Effector memory CD8-positive, alpha-beta T cell (primary cell): ENCODE measurements at regions not wholly inside any gene's neighbourhood (a gene's known extent, or its start where the extent isn't known, plus 50 kb on each side); places are given as distances from the start of the nearest gene placed in this dataset.

Experiments
- ATAC-seq: fragments of 150-1000 bp; cut with Tn5 transposase; replicated peaks from 2 replicates; pipeline ENCODE4 v1.10.0; 2021; ENCODE audit warnings: mild to moderate bottlenecking, moderate library complexity
- DNase-seq, 3 experiments: peaks; one replicate each; pipeline ENCODE4 v3.0.0; 2021
- H3K27ac Mint-ChIP-seq, 2 donors: one replicate each; pipeline ENCODE4 v1.8.0; 2022; ENCODE audit warnings: mild to moderate bottlenecking in 2 of 2, mixed read lengths in 2 of 2, moderate library complexity in 2 of 2
- H3K27me3 Mint-ChIP-seq, 2 donors: one replicate each; pipeline ENCODE4 v1.8.0; 2022; ENCODE audit warnings: mixed read lengths in 2 of 2
- H3K36me3 Mint-ChIP-seq: one replicate; pipeline ENCODE4 v1.8.0; 2022; ENCODE audit warnings: mild to moderate bottlenecking, moderate library complexity, mixed read lengths; ENCODE audit not compliant: insufficient read depth
- H3K4me1 Mint-ChIP-seq, 2 donors: one replicate each; pipeline ENCODE4 v1.8.0; 2022; ENCODE audit warnings: low read depth in 2 of 2, mixed read lengths in 2 of 2
- H3K4me3 Mint-ChIP-seq, 2 donors: one replicate each; pipeline ENCODE4 v1.8.0; 2022; ENCODE audit warnings: mild to moderate bottlenecking in 2 of 2, mixed read lengths in 2 of 2, moderate library complexity in 2 of 2
- H3K9me3 Mint-ChIP-seq, 2 donors: one replicate each; pipeline ENCODE4 v1.8.0; 2022; ENCODE audit warnings: mixed read lengths in 2 of 2

GRCh38 chr4:185862340-185862739 is 50.3 kb upstream of the SORBS2 start:
- no peak overlapping the region for H3K27ac Mint-ChIP-seq
- no peaks in the 10 kb centered on the region for H3K4me1 Mint-ChIP-seq
- DNase-seq (no peak), ATAC-seq (no peak)
- H3K36me3 Mint-ChIP-seq = no peaks in the 10 kb centered on the region
- peaks cover 0 to 12% of the 10 kb centered on the region in 2 donors for H3K27me3 Mint-ChIP-seq
- H3K9me3 Mint-ChIP-seq = peaks cover 9 to 18% of the 10 kb centered on the region in 2 donors
- no peak overlapping the region for H3K4me3 Mint-ChIP-seq

- DNase-seq = no peak
- Mint-ChIP-seq H3K4me3 (no peak overlapping the region), H3K9me3 (peaks cover 5 to 7% of the 10 kb centered on the region in 2 donors), H3K4me1 (no peaks in the 10 kb centered on the region), H3K36me3 (no peaks in the 10 kb centered on the region), H3K27ac (no peak overlapping the region), H3K27me3 (peaks cover 0 to 12% of the 10 kb centered on the region in 2 donors)
- no peak for ATAC-seq
Observed at GRCh38 chr4:185863946-185864345, 52.0 kb upstream of the SORBS2 start.

DNA sequence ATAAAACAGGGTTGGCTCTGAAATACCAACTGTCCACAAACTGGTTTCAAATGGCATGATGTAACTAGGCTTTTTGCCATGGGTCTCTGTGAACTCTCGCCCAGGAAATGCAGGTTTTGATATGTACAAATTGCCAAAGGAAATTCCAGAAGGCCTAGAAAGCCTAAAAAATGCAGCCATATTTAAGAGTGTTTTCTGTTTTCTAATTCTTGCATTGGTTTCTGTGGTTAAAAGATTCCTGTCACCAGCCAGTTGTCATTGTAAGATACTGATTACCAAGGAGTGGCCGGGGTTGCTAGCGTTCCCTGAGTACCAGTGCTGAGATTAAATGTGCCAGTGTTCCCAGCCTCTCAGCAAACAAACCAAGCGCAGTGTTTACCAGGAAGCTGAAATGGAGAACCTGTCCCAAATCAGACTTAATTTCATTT is 53.9 kb upstream of the SORBS2 start:
- Mint-ChIP-seq H3K36me3 (no peaks in the 10 kb centered on the region), H3K27ac (no peak overlapping the region), H3K4me1 (no peaks in the 10 kb centered on the region), H3K9me3 (no peaks in the 10 kb centered on the region), H3K27me3 (peaks cover 0 to under 1% of the 10 kb centered on the region in 2 donors), H3K4me3 (no peak overlapping the region)
- ATAC-seq (no peak), DNase-seq (no peak)

- no peak for ATAC-seq
Observed at GRCh38 chr4:185867770-185868169, 55.8 kb upstream of the SORBS2 start.

GRCh38 chr4:185868983-185869382 is 57.0 kb upstream of the SORBS2 start:
- Mint-ChIP-seq H3K4me1 (no peaks in the 10 kb centered on the region), H3K36me3 (no peaks in the 10 kb centered on the region), H3K27ac (no peak overlapping the region), H3K9me3 (no peaks in the 10 kb centered on the region), H3K4me3 (no peak overlapping the region), H3K27me3 (no peaks in the 10 kb centered on the region)
- ATAC-seq (no peak), DNase-seq (no peak)

More at GRCh38 chr4:185867770-185868169, 55.8 kb upstream of the SORBS2 start:
- no peaks in the 10 kb centered on the region for H3K36me3 Mint-ChIP-seq
- H3K27ac Mint-ChIP-seq = no peak overlapping the region
- DNase-seq = no peak
- H3K4me3 Mint-ChIP-seq = no peak overlapping the region
- no peaks in the 10 kb centered on the region for H3K9me3 Mint-ChIP-seq
- H3K4me1 Mint-ChIP-seq = no peaks in the 10 kb centered on the region
- no peaks in the 10 kb centered on the region for H3K27me3 Mint-ChIP-seq

GRCh38 chr4:185869427-185869826 is 57.4 kb upstream of the SORBS2 start:
- H3K4me3 Mint-ChIP-seq = no peak overlapping the region
- no peak overlapping the region for H3K27ac Mint-ChIP-seq
- H3K27me3 Mint-ChIP-seq = no peaks in the 10 kb centered on the region
- no peak for DNase-seq
- no peaks in the 10 kb centered on the region for H3K4me1 Mint-ChIP-seq
- ATAC-seq = no peak
- no peaks in the 10 kb centered on the region for H3K36me3 Mint-ChIP-seq
- H3K9me3 Mint-ChIP-seq = no peaks in the 10 kb centered on the region

GRCh38 chr4:185870366-185870765 is 58.4 kb upstream of the SORBS2 start:
- H3K27me3 Mint-ChIP-seq = peaks cover 0 to under 1% of the 10 kb centered on the region in 2 donors
- H3K36me3 Mint-ChIP-seq = no peaks in the 10 kb centered on the region
- no peaks in the 10 kb centered on the region for H3K4me1 Mint-ChIP-seq
- DNase-seq (no peak), ATAC-seq (no peak)
- no peak overlapping the region for H3K4me3 Mint-ChIP-seq
- H3K9me3 Mint-ChIP-seq = no peaks in the 10 kb centered on the region
- no peak overlapping the region for H3K27ac Mint-ChIP-seq

DNA sequence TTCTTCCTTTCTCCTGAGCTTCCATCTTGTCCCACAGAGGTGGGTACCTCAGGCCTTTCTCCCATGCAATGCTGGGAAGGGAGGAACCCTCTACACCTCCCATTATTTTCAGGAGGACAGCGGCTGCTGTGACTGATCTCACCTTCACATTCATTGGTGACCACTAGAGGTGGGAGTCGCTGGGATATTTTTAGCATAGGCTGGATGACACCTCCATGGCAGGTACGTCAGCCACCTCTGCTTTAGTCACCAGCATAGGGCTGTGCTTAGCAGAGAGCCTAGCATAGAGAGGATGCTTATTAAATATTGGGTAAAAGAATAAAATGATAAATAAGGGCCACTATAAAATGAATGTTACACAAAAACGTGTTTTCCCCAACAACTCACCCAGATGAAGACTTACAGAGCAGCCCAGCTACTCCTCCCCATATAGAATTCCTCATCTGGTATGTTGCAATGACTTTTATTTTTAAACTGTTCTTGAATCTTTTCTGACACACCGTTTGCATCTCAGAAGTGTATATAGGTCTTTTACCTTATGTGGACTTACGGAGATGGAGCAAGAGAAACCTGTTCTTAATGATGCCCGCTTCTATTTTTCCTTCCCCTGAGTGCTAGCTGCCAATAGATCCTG is 60.9 kb upstream of the SORBS2 start:
- H3K27ac Mint-ChIP-seq = no peak overlapping the region

DNA sequence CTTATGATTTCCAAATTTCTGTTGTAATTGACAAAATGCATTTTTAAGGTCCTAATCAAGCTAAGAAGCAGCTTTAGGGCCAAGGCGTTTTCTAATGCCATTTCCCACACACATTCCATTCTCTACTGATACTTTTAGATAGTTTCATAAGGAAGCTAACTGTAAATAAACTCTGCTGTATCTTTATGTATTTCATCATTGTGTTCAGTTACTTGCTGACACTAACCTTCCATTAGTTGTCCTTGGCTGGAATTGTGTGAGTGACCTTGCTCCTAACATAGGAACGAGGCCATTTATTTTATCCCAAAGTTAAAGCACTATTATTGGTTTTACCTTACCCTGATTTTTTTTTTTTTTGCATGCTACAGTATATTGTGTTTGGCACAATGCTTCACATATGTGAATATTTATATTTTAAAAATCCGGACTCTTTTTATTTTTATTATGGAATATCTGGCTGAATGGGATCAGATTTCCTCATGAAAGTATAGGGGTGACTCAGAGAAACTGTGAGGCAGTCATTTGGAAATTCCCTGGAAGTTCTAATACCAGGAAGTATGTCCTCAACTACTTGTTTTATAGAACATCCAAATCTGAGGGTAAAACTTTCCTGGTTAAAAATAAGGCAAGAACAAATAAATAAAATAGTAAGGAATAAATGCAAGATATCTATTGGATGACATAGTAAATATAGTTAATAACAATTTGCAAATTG is 62.7 kb upstream of the SORBS2 start:
- H3K9me3 Mint-ChIP-seq = peaks cover 0 to 3% of the 10 kb centered on the region in 2 donors
- H3K36me3 Mint-ChIP-seq = no peaks in the 10 kb centered on the region
- H3K4me3 Mint-ChIP-seq = no peak overlapping the region
- no peak for ATAC-seq
- H3K4me1 Mint-ChIP-seq = no peaks in the 10 kb centered on the region
- peaks cover 0 to 19% of the 10 kb centered on the region in 2 donors for H3K27me3 Mint-ChIP-seq
- DNase-seq = no peak
- no peak overlapping the region for H3K27ac Mint-ChIP-seq

More for the DNA sequence above, 60.9 kb upstream of the SORBS2 start:
- no peak for DNase-seq
- H3K4me3 Mint-ChIP-seq = no peak overlapping the region
- no peaks in the 10 kb centered on the region for H3K36me3 Mint-ChIP-seq
- no peak for ATAC-seq
- no peaks in the 10 kb centered on the region for H3K4me1 Mint-ChIP-seq
- peaks cover 0 to 10% of the 10 kb centered on the region in 2 donors for H3K27me3 Mint-ChIP-seq
- no peaks in the 10 kb centered on the region for H3K9me3 Mint-ChIP-seq

DNA sequence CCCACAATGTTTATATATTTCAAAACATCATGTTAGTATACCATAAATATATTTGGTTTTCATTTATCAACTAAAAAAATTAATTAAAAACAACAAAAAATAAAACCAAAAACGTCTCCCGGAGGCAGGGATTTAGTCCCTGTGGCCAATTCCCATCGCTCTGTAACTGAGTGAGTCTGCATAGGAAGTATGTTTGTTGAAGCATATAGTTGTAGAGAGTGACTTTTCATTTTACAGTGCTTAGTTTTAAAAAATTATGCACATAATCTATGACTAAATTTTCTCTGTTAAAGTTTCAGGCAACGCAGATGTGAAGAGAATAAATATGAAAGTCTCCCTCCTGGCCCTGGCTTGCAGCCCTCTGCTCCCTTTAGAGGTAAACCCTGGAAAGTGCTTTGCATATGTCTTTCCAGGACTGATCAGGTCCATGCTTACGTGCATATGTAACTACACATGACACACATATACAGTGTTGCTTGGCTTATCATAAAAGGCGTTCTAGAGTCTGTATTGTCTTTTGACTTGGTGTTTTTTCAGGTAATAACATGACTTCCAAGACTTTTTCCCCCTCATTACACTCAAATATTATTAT is 63.4 kb upstream of the SORBS2 start:
- no peaks in the 10 kb centered on the region for H3K36me3 Mint-ChIP-seq
- no peak overlapping the region for H3K27ac Mint-ChIP-seq
- H3K27me3 Mint-ChIP-seq = peaks cover 0 to 19% of the 10 kb centered on the region in 2 donors
- ATAC-seq (no peak), DNase-seq (no peak)
- H3K4me1 Mint-ChIP-seq = no peaks in the 10 kb centered on the region
- no peak overlapping the region for H3K4me3 Mint-ChIP-seq
- H3K9me3 Mint-ChIP-seq = peaks cover 0 to 6% of the 10 kb centered on the region in 2 donors

DNA sequence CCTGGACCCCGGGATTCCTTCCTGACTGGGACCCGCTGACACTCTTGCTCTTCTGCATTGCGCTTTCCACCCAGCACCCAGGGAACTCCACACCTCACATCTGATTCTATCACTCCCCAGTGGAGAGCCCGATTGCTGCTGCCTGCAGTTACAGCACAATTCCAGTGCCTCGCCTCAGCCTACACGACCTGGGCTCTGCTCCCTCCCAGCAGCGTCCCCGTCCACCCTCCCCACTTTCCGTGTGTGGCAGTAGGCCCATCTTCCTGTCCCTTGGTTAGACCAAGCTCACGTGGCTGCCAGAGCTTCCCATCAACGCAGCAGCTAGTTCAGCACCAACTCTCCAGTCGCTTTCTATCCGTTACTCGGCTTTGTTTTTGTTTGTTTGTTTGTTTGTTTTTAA is 66.6 kb upstream of the SORBS2 start:
- Mint-ChIP-seq H3K4me3 (no peak overlapping the region), H3K27me3 (peaks cover 0 to 19% of the 10 kb centered on the region in 2 donors), H3K4me1 (no peaks in the 10 kb centered on the region), H3K27ac (no peak overlapping the region), H3K9me3 (peaks cover 0 to 6% of the 10 kb centered on the region in 2 donors), H3K36me3 (no peaks in the 10 kb centered on the region)
- DNase-seq (no peak), ATAC-seq (no peak)

DNA sequence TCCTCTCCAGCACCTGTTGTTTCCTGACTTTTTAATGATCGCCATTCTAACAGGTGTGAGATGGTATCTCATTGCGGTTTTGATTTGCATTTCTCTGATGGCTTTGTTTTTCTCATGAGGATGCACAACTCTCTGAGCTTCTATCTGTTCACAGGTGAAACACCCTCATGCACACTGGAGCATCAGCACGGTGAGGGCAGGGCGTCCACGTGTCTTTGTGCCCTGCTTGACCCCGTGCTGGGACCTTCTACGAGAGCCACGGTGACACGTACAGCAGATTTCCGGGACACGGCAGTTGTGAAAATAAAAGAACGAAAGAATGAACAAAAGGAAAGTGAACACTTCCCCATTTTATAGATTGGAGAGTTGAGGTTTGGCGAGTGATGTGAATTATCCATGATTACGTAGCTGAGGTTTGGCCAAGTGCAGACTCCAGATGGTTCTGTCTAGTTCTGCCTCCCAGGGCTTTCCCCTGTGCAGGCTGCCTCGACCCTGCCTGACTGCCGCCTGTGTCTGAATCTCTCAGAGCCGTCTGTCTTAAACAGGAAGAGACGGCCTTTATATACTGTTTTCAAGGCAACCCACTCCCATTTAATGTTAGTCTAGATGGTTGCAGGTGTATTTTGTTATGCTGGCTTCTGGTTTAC is 67.8 kb upstream of the SORBS2 start:
- no peak for DNase-seq
- Mint-ChIP-seq H3K36me3 (no peaks in the 10 kb centered on the region), H3K4me3 (no peak overlapping the region), H3K27me3 (peaks cover 0 to 19% of the 10 kb centered on the region in 2 donors), H3K9me3 (peaks cover 0 to 6% of the 10 kb centered on the region in 2 donors), H3K27ac (no peak overlapping the region), H3K4me1 (no peaks in the 10 kb centered on the region)
- no peak for ATAC-seq

DNA sequence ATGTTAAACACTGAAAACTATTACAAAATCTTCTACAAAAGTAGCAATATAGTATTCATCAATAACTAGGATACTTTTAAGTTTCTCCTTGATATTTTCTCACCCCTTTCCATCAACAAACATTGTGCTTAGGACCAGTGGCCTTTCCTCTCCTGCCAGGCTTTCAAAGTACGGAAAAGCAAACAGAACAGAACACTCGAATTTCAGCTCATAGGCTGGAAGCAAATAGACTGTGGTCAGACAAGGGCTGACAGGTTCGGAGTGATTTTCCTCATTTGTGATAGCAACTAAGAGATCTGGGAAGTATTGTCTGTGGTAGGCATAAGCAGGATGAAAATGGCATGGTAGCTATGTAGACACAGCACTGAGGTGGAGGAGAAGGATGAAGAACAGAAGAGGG is 68.6 kb upstream of the SORBS2 start:
- ATAC-seq (no peak), DNase-seq (no peak)
- Mint-ChIP-seq H3K27ac (no peak overlapping the region), H3K4me1 (no peaks in the 10 kb centered on the region), H3K36me3 (no peaks in the 10 kb centered on the region), H3K9me3 (peaks cover 0 to 6% of the 10 kb centered on the region in 2 donors), H3K4me3 (no peak overlapping the region), H3K27me3 (peaks cover 0 to 16% of the 10 kb centered on the region in 2 donors)
